ENCODE measurements at regions not wholly inside any gene's neighbourhood (a gene's known extent, or its start where the extent isn't known, plus 50 kb on each side); places are given as distances from the start of the nearest gene placed in this dataset.

- ChIA-PET CTCF (interaction anchor here (0.9 to 3.8 kb wide), 6 partner anchors 8 to 880 kb away, joined by 3 to 13 read pairs (median 4); no protein-coding TSS in a partner anchor), POLR2A (interaction anchor here (0.5 kb wide), 1 partner anchor 317 kb away, joined by 5 read pairs; no protein-coding TSS in a partner anchor)
- peaks cover 0 to 2% (median 0%) of the 10 kb centered on the region in 5 experiments for H3K9me3 ChIP-seq (ENCODE audit: control extremely low read depth in 1 of 5, control insufficient read depth in 4 of 5, insufficient read depth in 2 of 5, low read depth in 1 of 5, low read length in 4 of 5)
- peak in 2 of 3 donors; percentile 60 to 74 for DNase-seq
- H3K27ac ChIP-seq (ENCODE audit: insufficient read depth in 1 of 2, low read depth in 1 of 2, low read length in 2 of 2, poor library complexity in 1 of 2, severe bottlenecking in 2 of 2): no peak overlapping the region
- peak overlapping the region in 5 of 7 experiments; percentile 19 to 63 (median 54) for H3K4me3 ChIP-seq (ENCODE audit: control insufficient read depth in 1 of 7, extremely low read depth in 1 of 7, insufficient read depth in 4 of 7, low read depth in 2 of 7, low read length in 6 of 7)
- H3K4me1 ChIP-seq (ENCODE audit: control extremely low read depth in 1 of 4, control insufficient read depth in 4 of 4, insufficient read depth in 4 of 4, low read length in 3 of 4): peaks cover 0 to 12% (median 11%) of the 10 kb centered on the region in 4 experiments
- H3K36me3 ChIP-seq (ENCODE audit: control insufficient read depth in 4 of 4, insufficient read depth in 4 of 4, low read length in 3 of 4): no peaks in the 10 kb centered on the region
- H3K27me3 ChIP-seq (replicated peaks in 2 of 5; ENCODE audit: control insufficient read depth in 4 of 5, insufficient read depth in 5 of 5, low read length in 4 of 5): peaks cover 36 to 99% (median 63%) of the 10 kb centered on the region in 5 experiments
- WGBS (ENCODE audit: insufficient coverage): 1% methylated on average over 51 of the region's 53 CpGs
These were observed 221.8 kb downstream of the MEF2C start for GRCh38 chr5:88660947-88661805.

- DNase-seq: peak in 2 of 3 donors; percentile 65 to 72
- H3K27ac ChIP-seq (ENCODE audit: insufficient read depth in 1 of 2, low read depth in 1 of 2, low read length in 2 of 2, poor library complexity in 1 of 2, severe bottlenecking in 2 of 2): no peak overlapping the region
- peaks cover 0 to 2% (median 0%) of the 10 kb centered on the region in 5 experiments for H3K9me3 ChIP-seq (ENCODE audit: control extremely low read depth in 1 of 5, control insufficient read depth in 4 of 5, insufficient read depth in 2 of 5, low read depth in 1 of 5, low read length in 4 of 5)
- H3K27me3 ChIP-seq (replicated peaks in 2 of 5; ENCODE audit: control insufficient read depth in 4 of 5, insufficient read depth in 5 of 5, low read length in 4 of 5): peaks cover 34 to 99% (median 58%) of the 10 kb centered on the region in 5 experiments
- H3K4me3 ChIP-seq (ENCODE audit: control insufficient read depth in 1 of 7, extremely low read depth in 1 of 7, insufficient read depth in 4 of 7, low read depth in 2 of 7, low read length in 6 of 7): peak overlapping the region in 5 of 7 experiments; percentile 19 to 63 (median 54)
- CTCF ChIA-PET: interaction anchor here (0.9 to 3.8 kb wide), 7 partner anchors 9 to 879 kb away, joined by 3 to 13 read pairs (median 4); no protein-coding TSS in a partner anchor
- POLR2A ChIA-PET: interaction anchor here (0.5 to 0.7 kb wide), 2 partner anchors 318 to 698 kb away, joined by 4 to 5 read pairs; no protein-coding TSS in a partner anchor
- WGBS (ENCODE audit: insufficient coverage): under 1% methylated on average over 31 of the region's 41 CpGs
- H3K36me3 ChIP-seq (ENCODE audit: control insufficient read depth in 4 of 4, insufficient read depth in 4 of 4, low read length in 3 of 4): no peaks in the 10 kb centered on the region
- H3K4me1 ChIP-seq (ENCODE audit: control extremely low read depth in 1 of 4, control insufficient read depth in 4 of 4, insufficient read depth in 4 of 4, low read length in 3 of 4): peaks cover 0 to 12% (median 11%) of the 10 kb centered on the region in 4 experiments
These were observed 222.6 kb downstream of the MEF2C start for GRCh38 chr5:88660264-88660946.

GRCh38 chr5:88659529-88660263, 223.3 kb downstream of the MEF2C start:
- no peak overlapping the region for H3K27ac ChIP-seq (ENCODE audit: insufficient read depth in 1 of 2, low read depth in 1 of 2, low read length in 2 of 2, poor library complexity in 1 of 2, severe bottlenecking in 2 of 2)
- peaks cover 28 to 99% (median 57%) of the 10 kb centered on the region in 5 experiments for H3K27me3 ChIP-seq (replicated peaks in 2 of 5; ENCODE audit: control insufficient read depth in 4 of 5, insufficient read depth in 5 of 5, low read length in 4 of 5)
- 8% methylated on average over 26 of the region's 32 CpGs for WGBS (ENCODE audit: insufficient coverage)
- H3K9me3 ChIP-seq (ENCODE audit: control extremely low read depth in 1 of 5, control insufficient read depth in 4 of 5, insufficient read depth in 2 of 5, low read depth in 1 of 5, low read length in 4 of 5): peaks cover 0 to 2% (median 0%) of the 10 kb centered on the region in 5 experiments
- no peaks in the 10 kb centered on the region for H3K36me3 ChIP-seq (ENCODE audit: control insufficient read depth in 4 of 4, insufficient read depth in 4 of 4, low read length in 3 of 4)
- no peak overlapping the region for H3K4me3 ChIP-seq (ENCODE audit: control insufficient read depth in 1 of 7, extremely low read depth in 1 of 7, insufficient read depth in 4 of 7, low read depth in 2 of 7, low read length in 6 of 7)
- peak in 2 of 3 donors; percentile 19 to 31 for DNase-seq
- H3K4me1 ChIP-seq (ENCODE audit: control extremely low read depth in 1 of 4, control insufficient read depth in 4 of 4, insufficient read depth in 4 of 4, low read length in 3 of 4): peaks cover 0 to 12% (median 11%) of the 10 kb centered on the region in 4 experiments
- CTCF ChIA-PET: interaction anchor here (0.6 to 3.8 kb wide), 5 partner anchors 10 to 1137 kb away, joined by 3 to 13 read pairs (median 3); no protein-coding TSS in a partner anchor
- POLR2A ChIA-PET: no interaction called here

- Histone ChIP-seq H3K9me3 (ENCODE audit: control extremely low read depth in 1 of 5, control insufficient read depth in 4 of 5, insufficient read depth in 2 of 5, low read depth in 1 of 5, low read length in 4 of 5) (peaks cover 0 to 2% (median 0%) of the 10 kb centered on the region in 5 experiments), H3K27me3 (replicated peaks in 2 of 5; ENCODE audit: control insufficient read depth in 4 of 5, insufficient read depth in 5 of 5, low read length in 4 of 5) (peaks cover 28 to 98% (median 55%) of the 10 kb centered on the region in 5 experiments), H3K36me3 (ENCODE audit: control insufficient read depth in 4 of 4, insufficient read depth in 4 of 4, low read length in 3 of 4) (no peaks in the 10 kb centered on the region), H3K4me3 (ENCODE audit: control insufficient read depth in 1 of 7, extremely low read depth in 1 of 7, insufficient read depth in 4 of 7, low read depth in 2 of 7, low read length in 6 of 7) (no peak overlapping the region), H3K4me1 (ENCODE audit: control extremely low read depth in 1 of 4, control insufficient read depth in 4 of 4, insufficient read depth in 4 of 4, low read length in 3 of 4) (peaks cover 0 to 12% (median 11%) of the 10 kb centered on the region in 4 experiments), H3K27ac (ENCODE audit: insufficient read depth in 1 of 2, low read depth in 1 of 2, low read length in 2 of 2, poor library complexity in 1 of 2, severe bottlenecking in 2 of 2) (no peak overlapping the region)
- POLR2A ChIA-PET: no interaction called here
- DNase-seq: no peak
- WGBS (ENCODE audit: insufficient coverage): no CpG with 5 or more reads among the region's 4 CpGs
- CTCF ChIA-PET: interaction anchor here (1.3 to 3.8 kb wide), 2 partner anchors 32 to 878 kb away, joined by 3 to 13 read pairs; no protein-coding TSS in a partner anchor
These were observed 224.1 kb downstream of the MEF2C start for GRCh38 chr5:88658886-88659285.

GRCh38 chr5:88657906-88658775, 224.8 kb downstream of the MEF2C start:
- H3K9me3 ChIP-seq (ENCODE audit: control extremely low read depth in 1 of 5, control insufficient read depth in 4 of 5, insufficient read depth in 2 of 5, low read depth in 1 of 5, low read length in 4 of 5): peaks cover 0 to 2% (median 0%) of the 10 kb centered on the region in 5 experiments
- no peaks in the 10 kb centered on the region for H3K36me3 ChIP-seq (ENCODE audit: control insufficient read depth in 4 of 4, insufficient read depth in 4 of 4, low read length in 3 of 4)
- CTCF ChIA-PET: interaction anchor here (0.8 to 3.8 kb wide), 7 partner anchors 8 to 877 kb away, joined by 3 to 13 read pairs (median 3); no protein-coding TSS in a partner anchor
- POLR2A ChIA-PET: no interaction called here
- peaks cover 25 to 97% (median 52%) of the 10 kb centered on the region in 5 experiments for H3K27me3 ChIP-seq (replicated peaks in 2 of 5; ENCODE audit: control insufficient read depth in 4 of 5, insufficient read depth in 5 of 5, low read length in 4 of 5)
- no peak for DNase-seq
- peaks cover 0 to 12% (median 11%) of the 10 kb centered on the region in 4 experiments for H3K4me1 ChIP-seq (ENCODE audit: control extremely low read depth in 1 of 4, control insufficient read depth in 4 of 4, insufficient read depth in 4 of 4, low read length in 3 of 4)
- H3K27ac ChIP-seq (ENCODE audit: insufficient read depth in 1 of 2, low read depth in 1 of 2, low read length in 2 of 2, poor library complexity in 1 of 2, severe bottlenecking in 2 of 2): no peak overlapping the region
- no peak overlapping the region for H3K4me3 ChIP-seq (ENCODE audit: control insufficient read depth in 1 of 7, extremely low read depth in 1 of 7, insufficient read depth in 4 of 7, low read depth in 2 of 7, low read length in 6 of 7)
- 78% methylated on average over 1 of the region's 5 CpGs for WGBS (ENCODE audit: insufficient coverage)

All from common myeloid progenitor, CD34-positive (primary cell).